ENCODE measurements at regions not wholly inside any gene's neighbourhood (a gene's known extent, or its start where the extent isn't known, plus 50 kb on each side); places are given as distances from the start of the nearest gene placed in this dataset.
A peak's percentile ranks its signal among the peaks of the same experiment; 100 is the strongest.
"Not testable (repeated sequence)": the region's sequence is repeated elsewhere in the genome, so short reads cannot be mapped to it uniquely, and the experiment has no call there.

- H4K20me1 ChIP-seq (ENCODE audit: low read depth, low read length), result no peaks in the 10 kb centered on the region
- H3K27me3 ChIP-seq (ENCODE audit: low read length), result no peaks in the 10 kb centered on the region
- no peak overlapping the region for H3K4me2 ChIP-seq (ENCODE audit: low read depth, low read length, poor library complexity, severe bottlenecking)
- no peaks in the 10 kb centered on the region; the same call in 1 of the 2 replicates for H3K36me3 ChIP-seq (ENCODE audit: low read length)
- H3K9me3 ChIP-seq (ENCODE audit: insufficient read depth, low read length), result no peaks in the 10 kb centered on the region
- H3K79me2 ChIP-seq (ENCODE audit: insufficient read depth, low read length), result no peaks in the 10 kb centered on the region
- H3F3A ChIP-seq (ENCODE audit: insufficient read depth), result no peaks in the 10 kb centered on the region
- H2AFZ ChIP-seq (ENCODE audit: low read depth, low read length, severe bottlenecking), result peak overlapping the region; percentile 70
- H3K4me3 ChIP-seq (ENCODE audit: insufficient read depth, low read length, poor library complexity, severe bottlenecking), result no peak overlapping the region
- no peak overlapping the region for H3K27ac ChIP-seq (ENCODE audit: low read depth, low read length)
- no peaks in the 10 kb centered on the region for H3K9me2 ChIP-seq (replicated peaks; ENCODE audit: insufficient read depth, low read length)
- TF ChIP-seq CTCF (IDR thresholded peaks at IDR 0.05; ENCODE audit: insufficient read depth, low read length, poor library complexity, severe bottlenecking) (no peak), EZH2phosphoT487 (conservative IDR thresholded peaks at IDR 0.05; ENCODE audit: low read length) (no peak)
- no peak overlapping the region for H3K9ac ChIP-seq (ENCODE audit: low read length)
Measured at GRCh38 chr13:65584126-65584525, 1646.0 kb downstream of the PCDH9 start.

GRCh38 chr13:65582160-65582559 is 1648.0 kb downstream of the PCDH9 start:
- no peak overlapping the region for H3K9ac ChIP-seq (ENCODE audit: low read length)

GRCh38 chr13:65564561-65564960 is 1665.6 kb downstream of the PCDH9 start:
- not testable (repeated sequence) for H3K27me3 ChIP-seq (ENCODE audit: low read length); H3K9ac ChIP-seq (ENCODE audit: low read length); H3K36me3 ChIP-seq (ENCODE audit: low read length); H3K9me3 ChIP-seq (ENCODE audit: insufficient read depth, low read length); H3K4me3 ChIP-seq (ENCODE audit: insufficient read depth, low read length, poor library complexity, severe bottlenecking); H3K79me2 ChIP-seq (ENCODE audit: insufficient read depth, low read length); H2AFZ ChIP-seq (ENCODE audit: low read depth, low read length, severe bottlenecking); H4K20me1 ChIP-seq (ENCODE audit: low read depth, low read length); H3F3A ChIP-seq (ENCODE audit: insufficient read depth); H3K27ac ChIP-seq (ENCODE audit: low read depth, low read length); H3K4me2 ChIP-seq (ENCODE audit: low read depth, low read length, poor library complexity, severe bottlenecking); H3K9me2 ChIP-seq (replicated peaks; ENCODE audit: insufficient read depth, low read length)

More at GRCh38 chr13:65582160-65582559, 1648.0 kb downstream of the PCDH9 start:
- Histone ChIP-seq H3K27ac (ENCODE audit: low read depth, low read length) (no peak overlapping the region), H3K4me3 (ENCODE audit: insufficient read depth, low read length, poor library complexity, severe bottlenecking) (no peak overlapping the region), H3F3A (ENCODE audit: insufficient read depth) (no peaks in the 10 kb centered on the region), H2AFZ (ENCODE audit: low read depth, low read length, severe bottlenecking) (peak overlapping the region; percentile 40), H3K36me3 (ENCODE audit: low read length) (no peaks in the 10 kb centered on the region; the same call in 1 of the 2 replicates), H4K20me1 (ENCODE audit: low read depth, low read length) (no peaks in the 10 kb centered on the region), H3K27me3 (ENCODE audit: low read length) (no peaks in the 10 kb centered on the region), H3K9me2 (replicated peaks; ENCODE audit: insufficient read depth, low read length) (no peaks in the 10 kb centered on the region), H3K4me2 (ENCODE audit: low read depth, low read length, poor library complexity, severe bottlenecking) (no peak overlapping the region), H3K9me3 (ENCODE audit: insufficient read depth, low read length) (no peaks in the 10 kb centered on the region), H3K79me2 (ENCODE audit: insufficient read depth, low read length) (no peaks in the 10 kb centered on the region)
- TF ChIP-seq EZH2phosphoT487 (conservative IDR thresholded peaks at IDR 0.05; ENCODE audit: low read length), result no peak
- TF ChIP-seq CTCF (IDR thresholded peaks at IDR 0.05; ENCODE audit: insufficient read depth, low read length, poor library complexity, severe bottlenecking), result no peak

GRCh38 chr13:65562305-65562704 is 1667.8 kb downstream of the PCDH9 start:
- H3K36me3 ChIP-seq (ENCODE audit: low read length), result no peaks in the 10 kb centered on the region
- H3K27ac ChIP-seq (ENCODE audit: low read depth, low read length), result no peak overlapping the region
- H3F3A ChIP-seq (ENCODE audit: insufficient read depth), result no peaks in the 10 kb centered on the region
- H3K4me3 ChIP-seq (ENCODE audit: insufficient read depth, low read length, poor library complexity, severe bottlenecking), result no peak overlapping the region
- H2AFZ ChIP-seq (ENCODE audit: low read depth, low read length, severe bottlenecking), result peak overlapping the region; percentile 51
- 0 out of 2 replicates have a peak, but pooled peaks cover 3% of the 10 kb centered on the region for H3K9me3 ChIP-seq (ENCODE audit: insufficient read depth, low read length)
- H4K20me1 ChIP-seq (ENCODE audit: low read depth, low read length), result no peaks in the 10 kb centered on the region
- no peak for TF ChIP-seq CTCF (IDR thresholded peaks at IDR 0.05; ENCODE audit: insufficient read depth, low read length, poor library complexity, severe bottlenecking)
- TF ChIP-seq EZH2phosphoT487 (conservative IDR thresholded peaks at IDR 0.05; ENCODE audit: low read length), result no peak
- no peak overlapping the region for H3K9ac ChIP-seq (ENCODE audit: low read length)
- no peaks in the 10 kb centered on the region for H3K27me3 ChIP-seq (ENCODE audit: low read length)
- no peaks in the 10 kb centered on the region for H3K9me2 ChIP-seq (replicated peaks; ENCODE audit: insufficient read depth, low read length)
- no peak overlapping the region for H3K4me2 ChIP-seq (ENCODE audit: low read depth, low read length, poor library complexity, severe bottlenecking)
- H3K79me2 ChIP-seq (ENCODE audit: insufficient read depth, low read length), result no peaks in the 10 kb centered on the region

Data from SU-DHL-6 (cell line).